Fibroblast of lung (primary cell): ENCODE measurements at regions not wholly inside any gene's neighbourhood (a gene's known extent, or its start where the extent isn't known, plus 50 kb on each side); places are given as distances from the start of the nearest gene placed in this dataset.

ENCODE experiments used
- DNase-seq, 2 donors: peaks; one replicate each; pipeline versions ENCODE4 v3.0.0 to v3.0.0-alpha.2; 2010; ENCODE audit warnings: low read depth in 2 of 2
- H2AFZ ChIP-seq: 2 replicates; pipeline ENCODE4 v1.5.1; 2012; ENCODE audit warnings: low read length, control low read depth, inconsistent platforms
- H3K27ac ChIP-seq: 2 replicates; pipeline ENCODE4 v1.5.1; 2011; ENCODE audit warnings: low read length, control low read depth; ENCODE audit not compliant: insufficient read depth
- H3K27me3 ChIP-seq: 2 replicates; pipeline ENCODE4 v1.5.1; 2011; ENCODE audit warnings: mild to moderate bottlenecking, low read length; ENCODE audit not compliant: control insufficient read depth, insufficient read depth
- H3K36me3 ChIP-seq: 2 replicates; pipeline ENCODE4 v1.5.1; 2011; ENCODE audit warnings: low read length; ENCODE audit not compliant: control insufficient read depth, insufficient read depth
- H3K4me1 ChIP-seq: 2 replicates; pipeline ENCODE4 v1.5.1; 2011; ENCODE audit warnings: low read length; ENCODE audit not compliant: control insufficient read depth, insufficient read depth; ENCODE audit errors: extremely low read depth
- H3K4me2 ChIP-seq: 2 replicates; pipeline ENCODE4 v1.5.1; 2011; ENCODE audit warnings: low read length, control low read depth; ENCODE audit not compliant: insufficient read depth; ENCODE audit errors: extremely low read depth
- H3K4me3 ChIP-seq, 4 experiments: fragments of 200-600 bp in 1 of 4; sonication (generic) in 1 of 4; replicated peaks in 1 of 4; 2 replicates each; pipeline ENCODE4 v1.5.1; 2011 to 2016; ENCODE audit warnings: low read length in 4 of 4, low read depth in 3 of 4, mild to moderate bottlenecking in 3 of 4, control low read depth in 2 of 4, inconsistent platforms in 1 of 4, mixed read lengths in 1 of 4; ENCODE audit not compliant: insufficient read depth in 1 of 4; ENCODE audit errors: control extremely low read depth in 1 of 4
- H3K79me2 ChIP-seq: 2 replicates; pipeline ENCODE4 v1.5.1; 2012; ENCODE audit warnings: mild to moderate bottlenecking, low read length, inconsistent platforms; ENCODE audit not compliant: control insufficient read depth, insufficient read depth
- H3K9ac ChIP-seq: 2 replicates; pipeline ENCODE4 v1.5.1; 2011; ENCODE audit warnings: mild to moderate bottlenecking, low read length, control low read depth; ENCODE audit not compliant: insufficient read depth
- H3K9me3 ChIP-seq: 2 replicates; pipeline ENCODE4 v1.5.1; 2012; ENCODE audit warnings: low read depth, low read length; ENCODE audit not compliant: control insufficient read depth, insufficient read depth
- H4K20me1 ChIP-seq: 2 replicates; pipeline ENCODE4 v1.5.1; 2011; ENCODE audit warnings: low read length; ENCODE audit not compliant: control insufficient read depth, insufficient read depth; ENCODE audit errors: extremely low read depth
- EZH2 ChIP-seq: IDR thresholded peaks from 2 replicates; pipeline ENCODE4 v1.5.1; 2012; ENCODE audit warnings: low read length, control low read depth, mild to moderate bottlenecking; ENCODE audit errors: missing control alignments
- TF ChIP-seq, protein P1 (sequence below), 2 donors: IDR thresholded peaks in 1 of 2; conservative IDR thresholded peaks in 1 of 2; 1 replicate in 1 of 2; 2 replicates in 1 of 2; pipeline ENCODE4 v1.5.1; 2011 to 2012; ENCODE audit warnings: low read length in 2 of 2, control low read depth in 1 of 2, inconsistent platforms in 1 of 2, low read depth in 1 of 2, mild to moderate bottlenecking in 1 of 2

DNA sequence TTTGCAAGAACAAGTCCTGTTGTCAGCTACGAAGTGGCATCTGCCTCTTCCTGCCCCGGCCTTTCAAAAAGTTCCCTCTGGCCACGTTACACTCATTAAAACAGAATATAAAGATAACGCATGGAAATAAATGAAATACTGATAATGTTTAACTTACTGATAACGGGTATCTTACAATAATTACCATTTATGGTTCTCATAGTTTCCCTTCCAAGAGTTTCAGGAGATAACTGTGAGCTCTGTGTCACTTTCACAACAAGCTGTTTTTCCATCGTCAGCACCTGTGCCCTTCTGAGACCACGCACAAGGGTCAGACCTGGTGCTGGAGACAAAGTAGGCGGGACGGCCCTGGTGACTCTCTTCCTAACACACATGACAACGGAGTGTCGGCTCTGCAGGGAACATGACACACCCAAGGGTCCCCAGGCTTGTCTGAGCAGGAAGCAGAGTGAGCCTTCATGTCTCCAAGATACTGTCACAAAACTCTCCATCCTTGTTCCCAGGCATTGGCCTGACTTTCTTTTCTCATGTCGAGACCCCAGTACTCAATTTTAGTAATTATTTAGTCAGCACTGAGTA lies 86.2 kb upstream of the THBS2 start:
- Histone ChIP-seq H4K20me1 (no peaks in the 10 kb centered on the region), H3K9me3 (no peaks in the 10 kb centered on the region), H3K4me1 (no peaks in the 10 kb centered on the region), H3K9ac (no peak overlapping the region), H3K79me2 (no peaks in the 10 kb centered on the region), H3K27ac (no peak overlapping the region), H2AFZ (no peak overlapping the region), H3K36me3 (no peaks in the 10 kb centered on the region), H3K4me2 (no peak overlapping the region), H3K4me3 (no peak overlapping the region), H3K27me3 (no peaks in the 10 kb centered on the region)
- TF ChIP-seq, protein P1, sequence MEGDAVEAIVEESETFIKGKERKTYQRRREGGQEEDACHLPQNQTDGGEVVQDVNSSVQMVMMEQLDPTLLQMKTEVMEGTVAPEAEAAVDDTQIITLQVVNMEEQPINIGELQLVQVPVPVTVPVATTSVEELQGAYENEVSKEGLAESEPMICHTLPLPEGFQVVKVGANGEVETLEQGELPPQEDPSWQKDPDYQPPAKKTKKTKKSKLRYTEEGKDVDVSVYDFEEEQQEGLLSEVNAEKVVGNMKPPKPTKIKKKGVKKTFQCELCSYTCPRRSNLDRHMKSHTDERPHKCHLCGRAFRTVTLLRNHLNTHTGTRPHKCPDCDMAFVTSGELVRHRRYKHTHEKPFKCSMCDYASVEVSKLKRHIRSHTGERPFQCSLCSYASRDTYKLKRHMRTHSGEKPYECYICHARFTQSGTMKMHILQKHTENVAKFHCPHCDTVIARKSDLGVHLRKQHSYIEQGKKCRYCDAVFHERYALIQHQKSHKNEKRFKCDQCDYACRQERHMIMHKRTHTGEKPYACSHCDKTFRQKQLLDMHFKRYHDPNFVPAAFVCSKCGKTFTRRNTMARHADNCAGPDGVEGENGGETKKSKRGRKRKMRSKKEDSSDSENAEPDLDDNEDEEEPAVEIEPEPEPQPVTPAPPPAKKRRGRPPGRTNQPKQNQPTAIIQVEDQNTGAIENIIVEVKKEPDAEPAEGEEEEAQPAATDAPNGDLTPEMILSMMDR (conservative IDR thresholded peaks at IDR 0.05 in 1 of 2, IDR thresholded peaks at IDR 0.05 in 1 of 2; ENCODE audit: low read depth in 1 of 2, low read length in 2 of 2): no peak
- no peak for TF ChIP-seq EZH2
- DNase-seq: no peak

DNA sequence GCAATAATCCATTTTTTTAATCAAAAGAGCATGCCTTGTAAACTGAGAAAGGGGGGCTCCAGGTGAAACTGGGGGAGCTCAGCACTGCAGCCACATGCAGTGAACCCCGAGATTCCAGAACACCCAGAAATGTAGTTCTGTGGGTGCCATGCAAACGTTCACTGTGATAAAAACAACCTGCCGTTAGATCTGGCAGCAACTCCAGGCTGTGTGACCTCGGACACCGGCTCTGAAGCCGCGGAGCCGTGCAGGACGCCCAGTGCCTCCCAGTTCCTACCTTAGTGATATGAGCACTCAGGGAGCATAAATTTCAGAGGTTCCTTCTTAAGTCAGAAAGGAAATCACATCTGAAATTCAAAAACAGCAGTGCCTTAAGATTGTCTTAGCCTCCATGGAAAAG lies 85.4 kb upstream of the THBS2 start:
- no peak overlapping the region for H3K27ac ChIP-seq
- no peaks in the 10 kb centered on the region for H3K79me2 ChIP-seq
- no peaks in the 10 kb centered on the region for H3K27me3 ChIP-seq
- TF ChIP-seq, protein P1 (conservative IDR thresholded peaks at IDR 0.05 in 1 of 2, IDR thresholded peaks at IDR 0.05 in 1 of 2; ENCODE audit: low read depth in 1 of 2, low read length in 2 of 2): no peak
- no peak for TF ChIP-seq EZH2
- H3K9ac ChIP-seq: no peak overlapping the region
- H3K4me1 ChIP-seq: no peaks in the 10 kb centered on the region
- no peaks in the 10 kb centered on the region for H4K20me1 ChIP-seq
- H2AFZ ChIP-seq: no peak overlapping the region
- no peaks in the 10 kb centered on the region for H3K36me3 ChIP-seq
- H3K9me3 ChIP-seq: no peaks in the 10 kb centered on the region
- no peak overlapping the region for H3K4me2 ChIP-seq
- no peak for DNase-seq
- H3K4me3 ChIP-seq: no peak overlapping the region

DNA sequence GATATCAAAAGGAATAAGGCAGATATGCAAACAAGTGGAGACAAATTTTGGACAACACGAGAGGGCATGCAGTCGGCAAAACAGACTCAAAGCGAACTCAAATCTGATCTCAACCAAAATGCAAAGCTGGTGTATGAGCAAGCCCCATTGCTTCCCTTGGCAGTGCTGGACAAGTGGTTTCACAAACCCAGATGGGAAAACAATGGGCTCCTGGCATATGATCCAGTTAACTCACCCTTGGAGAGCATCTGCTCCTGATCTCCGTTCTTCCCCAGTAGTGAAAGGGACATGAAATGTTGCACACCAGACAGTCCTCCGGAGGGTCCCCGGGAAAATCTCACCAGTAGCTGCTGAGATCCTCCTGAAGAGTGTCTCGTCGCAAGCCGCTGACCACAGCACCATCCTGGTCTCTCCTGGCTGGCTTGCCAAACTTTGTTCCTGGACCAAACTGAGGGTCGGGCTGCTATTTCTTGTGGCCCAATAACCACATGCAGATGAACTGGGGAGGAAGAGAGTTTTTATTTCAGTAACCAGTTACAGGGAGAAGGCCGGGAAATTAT lies 84.3 kb upstream of the THBS2 start:
- Histone ChIP-seq H3K4me2 (no peak overlapping the region), H3K36me3 (no peaks in the 10 kb centered on the region), H3K9ac (no peak overlapping the region), H3K9me3 (no peaks in the 10 kb centered on the region), H3K27me3 (no peaks in the 10 kb centered on the region), H3K27ac (no peak overlapping the region), H3K4me3 (no peak overlapping the region), H3K4me1 (no peaks in the 10 kb centered on the region), H4K20me1 (no peaks in the 10 kb centered on the region), H2AFZ (no peak overlapping the region), H3K79me2 (no peaks in the 10 kb centered on the region)
- TF ChIP-seq, protein P1 (conservative IDR thresholded peaks at IDR 0.05 in 1 of 2, IDR thresholded peaks at IDR 0.05 in 1 of 2; ENCODE audit: low read depth in 1 of 2, low read length in 2 of 2): no peak
- no peak for TF ChIP-seq EZH2
- DNase-seq: no peak
